Stomach (tissue), 4 donors: ENCODE measurements at regions not wholly inside any gene's neighbourhood (a gene's known extent, or its start where the extent isn't known, plus 50 kb on each side); places are given as distances from the start of the nearest gene placed in this dataset.

Experiments
- CTCF ChIP-seq, 7 experiments: fragments of 450-650 bp in 4 of 7; fragments of 200-600 bp in 3 of 7; sonication (generic) in 3 of 7; IDR thresholded peaks; one replicate each; pipeline ENCODE4 v1.5.1; 2016 to 2019; ENCODE audit warnings: antibody characterized with exemption in 7 of 7, control low read depth in 2 of 7, mild to moderate bottlenecking in 1 of 7
- EP300 ChIP-seq: sonication (generic); formaldehyde crosslinking; IDR thresholded peaks from one replicate; pipeline ENCODE4 v1.6.1; 2017; ENCODE audit warnings: antibody characterized with exemption
- POLR2A ChIP-seq, 4 donors: fragments of 450-650 bp; IDR thresholded peaks; one replicate each; pipeline ENCODE4 v1.6.1; 2016; ENCODE audit warnings: antibody characterized with exemption in 4 of 4, control low read depth in 2 of 4, mild to moderate bottlenecking in 1 of 4, moderate library complexity in 1 of 4
- POLR2AphosphoS5 ChIP-seq, 3 donors: sonication (generic); formaldehyde crosslinking; IDR thresholded peaks; one replicate each; pipeline ENCODE4 v1.6.1; 2016; ENCODE audit warnings: antibody characterized with exemption in 3 of 3

DNA sequence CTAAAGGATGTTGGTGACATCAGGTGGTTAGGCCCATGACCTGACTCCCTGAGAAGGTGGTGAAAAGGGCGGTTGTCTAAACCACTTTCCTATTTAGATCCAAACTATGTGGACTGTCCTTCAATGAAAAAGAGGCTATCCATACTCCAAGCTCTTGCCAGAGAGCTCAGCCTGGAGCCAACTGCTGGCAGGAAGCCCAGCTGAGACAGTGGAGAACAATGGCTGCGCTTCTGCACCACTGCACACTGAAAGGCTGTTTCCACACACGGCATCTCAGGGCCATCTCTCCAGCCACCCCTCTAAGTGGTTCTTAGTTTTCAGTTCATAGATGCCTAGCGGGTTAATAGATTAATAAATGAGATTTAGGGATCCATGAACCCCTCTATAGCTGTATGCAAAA, 488.8 kb upstream of the ZMIZ1 start:
- TF ChIP-seq CTCF (IDR thresholded peaks at IDR 0.05): no peak
- TF ChIP-seq POLR2AphosphoS5 (IDR thresholded peaks at IDR 0.05): no peak
- TF ChIP-seq POLR2A (IDR thresholded peaks at IDR 0.05): no peak
- TF ChIP-seq EP300: no peak
